ENCODE measurements at regions not wholly inside any gene's neighbourhood (a gene's known extent, or its start where the extent isn't known, plus 50 kb on each side); places are given as distances from the start of the nearest gene placed in this dataset.
"Not testable (repeated sequence)": the region's sequence is repeated elsewhere in the genome, so short reads cannot be mapped to it uniquely, and the experiment has no call there.

- no peak for DNase-seq (ENCODE audit: low read depth in 2 of 2)
Measured at GRCh38 chr3:178082326-178082906, 453.8 kb upstream of the KCNMB2 start.

GRCh38 chr3:178083906-178084866 lies 452.1 kb upstream of the KCNMB2 start:
- peak; percentile 15 to 85 for DNase-seq (ENCODE audit: low read depth in 2 of 2)

- DNase-seq (ENCODE audit: low read depth in 2 of 2): peak; percentile 71 to 87
Measured at GRCh38 chr3:178084938-178085816, 451.1 kb upstream of the KCNMB2 start.

- no peak for DNase-seq (ENCODE audit: low read depth in 2 of 2)
Measured at GRCh38 chr3:178085817-178086123, 450.5 kb upstream of the KCNMB2 start.

- no peak for DNase-seq (ENCODE audit: low read depth in 2 of 2)
Measured at GRCh38 chr3:178086144-178086825, 450.0 kb upstream of the KCNMB2 start.

GRCh38 chr3:178087376-178087775 lies 448.9 kb upstream of the KCNMB2 start:
- no peak for DNase-seq (ENCODE audit: low read depth in 2 of 2)

- DNase-seq (ENCODE audit: low read depth in 2 of 2): no peak
Measured at GRCh38 chr3:178088963-178089362, 447.3 kb upstream of the KCNMB2 start.

GRCh38 chr3:178090899-178091298 lies 445.3 kb upstream of the KCNMB2 start:
- no peak for DNase-seq (ENCODE audit: low read depth in 2 of 2)

GRCh38 chr3:178095522-178095921 lies 440.7 kb upstream of the KCNMB2 start:
- DNase-seq (ENCODE audit: low read depth in 2 of 2): no peak

- DNase-seq (ENCODE audit: low read depth in 2 of 2): no peak
Measured at GRCh38 chr3:178096955-178097354, 439.3 kb upstream of the KCNMB2 start.

- DNase-seq (ENCODE audit: low read depth in 2 of 2): no peak
Measured at GRCh38 chr3:178097576-178097975, 438.7 kb upstream of the KCNMB2 start.

GRCh38 chr3:178099274-178099673 lies 437.0 kb upstream of the KCNMB2 start:
- DNase-seq (ENCODE audit: low read depth in 2 of 2): no peak

GRCh38 chr3:178099862-178100261 lies 436.4 kb upstream of the KCNMB2 start:
- DNase-seq (ENCODE audit: low read depth in 2 of 2): no peak

GRCh38 chr3:178100908-178101307 lies 435.3 kb upstream of the KCNMB2 start:
- no peak for DNase-seq (ENCODE audit: low read depth in 2 of 2)

- DNase-seq (ENCODE audit: low read depth in 2 of 2): no peak
Measured at GRCh38 chr3:178103140-178103539, 433.1 kb upstream of the KCNMB2 start.

GRCh38 chr3:178107804-178108203 lies 428.4 kb upstream of the KCNMB2 start:
- DNase-seq (ENCODE audit: low read depth in 2 of 2): no peak

GRCh38 chr3:178109691-178110090 lies 426.5 kb upstream of the KCNMB2 start:
- DNase-seq (ENCODE audit: low read depth in 2 of 2): no peak

- DNase-seq (ENCODE audit: low read depth in 2 of 2): no peak
Measured at GRCh38 chr3:178112134-178112533, 424.1 kb upstream of the KCNMB2 start.

- DNase-seq (ENCODE audit: low read depth in 2 of 2): not testable (repeated sequence)
Measured at GRCh38 chr3:178112552-178112951, 423.7 kb upstream of the KCNMB2 start.

- peak in 1 of 2 donors; percentile 13 for DNase-seq (ENCODE audit: low read depth in 2 of 2)
Measured at GRCh38 chr3:178117641-178118040, 418.6 kb upstream of the KCNMB2 start.

GRCh38 chr3:178119608-178120295 lies 416.5 kb upstream of the KCNMB2 start:
- peak in 1 of 2 donors; percentile 3 for DNase-seq (ENCODE audit: low read depth in 2 of 2)

Data from lung microvascular endothelial cell (primary cell).